Motor neuron (in vitro differentiated cells): ENCODE measurements at regions not wholly inside any gene's neighbourhood (a gene's known extent, or its start where the extent isn't known, plus 50 kb on each side); places are given as distances from the start of the nearest gene placed in this dataset.
A peak's percentile ranks its signal among the peaks of the same experiment; 100 is the strongest.
"Not testable (repeated sequence)": the region's sequence is repeated elsewhere in the genome, so short reads cannot be mapped to it uniquely, and the experiment has no call there.

Experiments used
- ATAC-seq, 8 experiments: fragments of 200-7000 bp; cut with Tn5 transposase; replicated peaks in 6 of 8; 2 replicates each; pipeline ENCODE4 v1.8.0; 2021; ENCODE audit warnings: mild to moderate bottlenecking in 8 of 8, moderate library complexity in 8 of 8
- H3K27ac ChIP-seq, 2 donors: fragments of 250-450 bp; sonication (Bioruptor Pico); 2 replicates each; pipeline ENCODE4 v1.9.0; 2021; ENCODE audit warnings: antibody characterized with exemption in 2 of 2, mild to moderate bottlenecking in 2 of 2, moderate library complexity in 1 of 2
- H3K4me1 ChIP-seq, 2 donors: fragments of 250-450 bp; sonication (Bioruptor Pico); replicated peaks in 1 of 2; 2 replicates each; pipeline ENCODE4 v1.6.1; 2021; ENCODE audit warnings: antibody characterized with exemption in 2 of 2, mild to moderate bottlenecking in 2 of 2, moderate library complexity in 1 of 2
- H3K4me3 ChIP-seq, 5 donors: fragments of 250-450 bp; sonication (Bioruptor Pico); 2 replicates each; pipeline ENCODE4 v1.9.0; 2021; ENCODE audit warnings: antibody characterized with exemption in 5 of 5, mild to moderate bottlenecking in 5 of 5, moderate library complexity in 4 of 5
- WGBS, 10 experiments: fragments of 450-650 bp; shearing (Covaris generic); methylation state at CpG; one replicate each; pipeline ENCODE4 v1.0.0; 2022; 5-methylcytosine and 5-hydroxymethylcytosine counted together
- in situ Hi-C, 9 experiments: fragments of 400-800 bp; cut with MboI; loops; one replicate each; pipeline ENCODE4 v1.15.0; 2021; ENCODE audit warnings: low sequenced_read_pairs in 9 of 9, low pct_unique_long_range_greater_than_20kb in 2 of 9; ENCODE audit not compliant: unreplicated experiment in 9 of 9

- no peak overlapping the region for H3K4me3 ChIP-seq
- H3K27ac ChIP-seq, result no peak overlapping the region
- in situ Hi-C loops, result no loop called here
- H3K4me1 ChIP-seq, result no peaks in the 10 kb centered on the region
- 8 to 100% (median 80%) methylated on average over 1 to 4 of the region's 4 CpGs; no CpG with 5 or more reads in 2 of the 10 experiments for WGBS, 10 experiments
- ATAC-seq, result no peak
Observed at GRCh38 chr14:43647302-43647701, 859.8 kb downstream of the FSCB start.

- no peak overlapping the region for H3K27ac ChIP-seq
- 60 to 100% (median 92%) methylated on average over 1 to 2 of the region's 2 CpGs; no CpG with 5 or more reads in 5 of the 10 experiments for WGBS, 10 experiments
- ATAC-seq, result no peak
- in situ Hi-C loops, result no loop called here
- H3K4me3 ChIP-seq, result no peak overlapping the region
- no peaks in the 10 kb centered on the region for H3K4me1 ChIP-seq
Observed at GRCh38 chr14:43640718-43641267, 866.3 kb downstream of the FSCB start.

GRCh38 chr14:43625294-43625693 is 881.8 kb downstream of the FSCB start:
- no peak for ATAC-seq
- in situ Hi-C loops, result no loop called here
- H3K4me3 ChIP-seq, result no peak overlapping the region
- H3K4me1 ChIP-seq, result no peaks in the 10 kb centered on the region
- H3K27ac ChIP-seq, result no peak overlapping the region
- WGBS, 10 experiments, result 11 to 100% (median 90%) methylated on average over 2 to 4 of the region's 4 CpGs; no CpG with 5 or more reads in 1 of the 10 experiments

- ATAC-seq, result peak in 1 of 8 experiments; percentile 34
- in situ Hi-C loops, result no loop called here
- Histone ChIP-seq H3K27ac (no peak overlapping the region), H3K4me1 (no peaks in the 10 kb centered on the region), H3K4me3 (no peak overlapping the region)
Observed at GRCh38 chr14:43621282-43621681, 885.8 kb downstream of the FSCB start.

GRCh38 chr14:43595096-43595772 is 911.8 kb downstream of the FSCB start:
- H3K27ac ChIP-seq, result no peak overlapping the region
- in situ Hi-C loops, result no loop called here
- ATAC-seq, result no peak
- H3K4me3 ChIP-seq, result no peak overlapping the region
- no peaks in the 10 kb centered on the region for H3K4me1 ChIP-seq
- WGBS, 10 experiments, result 0 to 100% (median 74%) methylated on average over 1 to 2 of the region's 2 CpGs

- no peak for ATAC-seq
- H3K4me3 ChIP-seq, result no peak overlapping the region
- H3K27ac ChIP-seq, result no peak overlapping the region
- 0 to 100% (median 65%) methylated on average over 1 to 3 of the region's 3 CpGs; no CpG with 5 or more reads in 2 of the 10 experiments for WGBS, 10 experiments
- no peaks in the 10 kb centered on the region for H3K4me1 ChIP-seq
- in situ Hi-C loops, result no loop called here
Observed at GRCh38 chr14:43591776-43592175, 915.3 kb downstream of the FSCB start.

GRCh38 chr14:43587183-43587582 is 919.9 kb downstream of the FSCB start:
- 0 to 67% (median 37%) methylated on average over 1 to 3 of the region's 3 CpGs; no CpG with 5 or more reads in 4 of the 10 experiments for WGBS, 10 experiments
- in situ Hi-C loops, result no loop called here
- ATAC-seq, result no peak
- H3K4me1 ChIP-seq, result no peaks in the 10 kb centered on the region
- H3K4me3 ChIP-seq, result no peak overlapping the region
- H3K27ac ChIP-seq, result no peak overlapping the region

- in situ Hi-C loops, result no loop called here
- WGBS, 10 experiments, result 0 to 100% (median 76%) methylated on average over 1 to 2 of the region's 2 CpGs
Observed at GRCh38 chr14:43579671-43580070, 927.4 kb downstream of the FSCB start.

GRCh38 chr14:43568022-43568421 is 939.1 kb downstream of the FSCB start:
- Histone ChIP-seq H3K4me1 (no peaks in the 10 kb centered on the region), H3K4me3 (no peak overlapping the region), H3K27ac (no peak overlapping the region)
- in situ Hi-C loops, result no loop called here
- 0 to 89% (median 36%) methylated on average over 1 of the region's 1 CpG; no CpG with 5 or more reads in 2 of the 10 experiments for WGBS, 10 experiments
- no peak for ATAC-seq

More at GRCh38 chr14:43579671-43580070, 927.4 kb downstream of the FSCB start:
- ATAC-seq, result no peak
- Histone ChIP-seq H3K27ac (no peak overlapping the region), H3K4me3 (no peak overlapping the region), H3K4me1 (no peaks in the 10 kb centered on the region)

- Histone ChIP-seq H3K4me3 (no peak overlapping the region), H3K4me1 (no peaks in the 10 kb centered on the region), H3K27ac (no peak overlapping the region)
- in situ Hi-C loops, result no loop called here
- no peak for ATAC-seq
- WGBS, 10 experiments, result 0 to 100% (median 89%) methylated on average over 1 of the region's 1 CpG; no CpG with 5 or more reads in 2 of the 10 experiments
Observed at GRCh38 chr14:43548368-43548767, 958.7 kb downstream of the FSCB start.

GRCh38 chr14:43547596-43547995 is 959.5 kb downstream of the FSCB start:
- H3K27ac ChIP-seq, H3K4me1 ChIP-seq, ATAC-seq, H3K4me3 ChIP-seq, in situ Hi-C loops: not testable (repeated sequence)
- 33 to 100% (median 89%) methylated on average over 1 to 2 of the region's 2 CpGs; no CpG with 5 or more reads in 3 of the 10 experiments for WGBS, 10 experiments

- no peak for ATAC-seq
Observed at GRCh38 chr14:43541356-43541755, 965.7 kb downstream of the FSCB start.

GRCh38 chr14:43540948-43541347 is 966.1 kb downstream of the FSCB start:
- no peak for ATAC-seq
- 85 to 100% (median 93%) methylated on average over 2 to 9 of the region's 13 CpGs; no CpG with 5 or more reads in 7 of the 10 experiments for WGBS, 10 experiments
- in situ Hi-C loops, result no loop called here
- Histone ChIP-seq H3K4me1 (no peaks in the 10 kb centered on the region), H3K27ac (no peak overlapping the region), H3K4me3 (no peak overlapping the region)

More at GRCh38 chr14:43541356-43541755, 965.7 kb downstream of the FSCB start:
- no peaks in the 10 kb centered on the region for H3K4me1 ChIP-seq
- no peak overlapping the region for H3K27ac ChIP-seq
- in situ Hi-C loops, result no loop called here
- WGBS, 10 experiments, result 73 to 100% (median 92%) methylated on average over 1 to 8 of the region's 11 CpGs; no CpG with 5 or more reads in 5 of the 10 experiments
- no peak overlapping the region for H3K4me3 ChIP-seq

- H3K27ac ChIP-seq, result no peak overlapping the region
- 0 to 61% (median 22%) methylated on average over 1 to 6 of the region's 6 CpGs for WGBS, 10 experiments
- in situ Hi-C loops, result no loop called here
- peak in 4 of 8 experiments; percentile 31 to 80 (median 41) for ATAC-seq
- H3K4me1 ChIP-seq, result no peaks in the 10 kb centered on the region
- no peak overlapping the region for H3K4me3 ChIP-seq
Observed at GRCh38 chr14:43539210-43539609, 967.9 kb downstream of the FSCB start.
